CD4-positive, alpha-beta memory T cell (primary cell): ENCODE measurements at regions not wholly inside any gene's neighbourhood (a gene's known extent, or its start where the extent isn't known, plus 50 kb on each side); places are given as distances from the start of the nearest gene placed in this dataset.

ENCODE experiments used
- CTCF ChIA-PET: fragments of 350-600 bp; sonication (Branson Sonifier 250); formaldehyde crosslinking; loops from one replicate; lab custom pipeline; 2021; ENCODE audit warnings: inconsistent platforms; ENCODE audit not compliant: partially characterized antibody; lab: Charles Lee
- POLR2A ChIA-PET: fragments of 350-600 bp; sonication (Branson Sonifier 250); formaldehyde crosslinking; loops from one replicate; lab custom pipeline; 2021; ENCODE audit not compliant: partially characterized antibody; lab: Charles Lee
- DNase-seq, 5 donors: peaks; one replicate each; pipeline versions ENCODE4 v3.0.0 to v3.0.0-alpha.2; 2020 to 2022; ENCODE audit warnings: mixed read lengths in 1 of 5
- H3K27ac ChIP-seq: one replicate; pipeline ENCODE4 v1.7.0; 2013; ENCODE audit warnings: low read depth, low read length
- H3K27me3 ChIP-seq: 2 replicates; pipeline ENCODE4 v1.7.0; 2013; ENCODE audit warnings: mild to moderate bottlenecking, low read length, moderate library complexity; ENCODE audit not compliant: insufficient read depth
- H3K36me3 ChIP-seq: 2 replicates; pipeline ENCODE4 v1.7.0; 2013; ENCODE audit warnings: mild to moderate bottlenecking, low read length, moderate library complexity; ENCODE audit not compliant: insufficient read depth
- H3K4me1 ChIP-seq: 2 replicates; pipeline ENCODE4 v1.7.0; 2013; ENCODE audit warnings: mild to moderate bottlenecking, low read length, moderate library complexity; ENCODE audit not compliant: insufficient read depth
- H3K4me3 ChIP-seq, 2 donors: one replicate each; pipeline ENCODE4 v1.7.0; 2013; ENCODE audit warnings: low read length in 2 of 2, mild to moderate bottlenecking in 1 of 2
- H3K9me3 ChIP-seq, 2 donors: one replicate each; pipeline ENCODE4 v1.7.0; 2013; ENCODE audit warnings: low read length in 2 of 2, control low read depth in 1 of 2; ENCODE audit not compliant: control insufficient read depth in 1 of 2
- H3K27ac Mint-ChIP-seq, 7 donors: one replicate each; pipeline ENCODE4 v1.8.0; 2020 to 2021; ENCODE audit warnings: mixed read lengths in 7 of 7, mild to moderate bottlenecking in 6 of 7, inconsistent platforms in 3 of 7, moderate library complexity in 3 of 7
- H3K27me3 Mint-ChIP-seq, 2 donors: one replicate each; pipeline ENCODE4 v1.8.0; 2020 to 2021; ENCODE audit warnings: mixed read lengths in 2 of 2
- H3K36me3 Mint-ChIP-seq, 2 donors: one replicate each; pipeline ENCODE4 v1.8.0; 2020 to 2021; ENCODE audit warnings: mixed read lengths in 2 of 2, inconsistent platforms in 1 of 2, mild to moderate bottlenecking in 1 of 2
- H3K4me1 Mint-ChIP-seq, 4 donors: one replicate each; pipeline ENCODE4 v1.8.0; 2020 to 2021; ENCODE audit warnings: mixed read lengths in 4 of 4, mild to moderate bottlenecking in 1 of 4
- H3K4me3 Mint-ChIP-seq, 8 donors: one replicate each; pipeline ENCODE4 v1.8.0; 2020 to 2021; ENCODE audit warnings: mixed read lengths in 8 of 8, mild to moderate bottlenecking in 7 of 8, moderate library complexity in 6 of 8, inconsistent platforms in 3 of 8
- H3K9me3 Mint-ChIP-seq, 8 donors: one replicate each; pipeline ENCODE4 v1.8.0; 2020 to 2021; ENCODE audit warnings: mixed read lengths in 8 of 8, mild to moderate bottlenecking in 5 of 8, inconsistent platforms in 3 of 8, moderate library complexity in 1 of 8
- intact Hi-C: fragments of 100-400 bp; cut with micrococcal nuclease; formaldehyde crosslinking; loops from one replicate; pipeline ENCODE4 v1.15.1; 2023

- Mint-ChIP-seq H3K27me3 (peaks cover 5 to 10% of the 10 kb centered on the region in 2 donors), H3K4me1 (no peaks in the 10 kb centered on the region), H3K9me3 (peaks cover 0 to 4% (median 1%) of the 10 kb centered on the region in 8 donors), H3K4me3 (no peak overlapping the region), H3K27ac (no peak overlapping the region), H3K36me3 (no peaks in the 10 kb centered on the region)
- Histone ChIP-seq H3K27ac (no peak overlapping the region), H3K4me1 (no peaks in the 10 kb centered on the region), H3K27me3 (no peaks in the 10 kb centered on the region), H3K36me3 (no peaks in the 10 kb centered on the region), H3K4me3 (no peak overlapping the region), H3K9me3 (no peaks in the 10 kb centered on the region)
- no peak for DNase-seq
- ChIA-PET POLR2A (no interaction called here), CTCF (no interaction called here)
- intact Hi-C loops: no loop called here
Measured at GRCh38 chr13:31476753-31477152, 262.6 kb upstream of the RXFP2 start.

GRCh38 chr13:31477961-31478360 lies 261.4 kb upstream of the RXFP2 start:
- Mint-ChIP-seq H3K27me3 (peaks cover 5 to 10% of the 10 kb centered on the region in 2 donors), H3K4me3 (no peak overlapping the region), H3K27ac (no peak overlapping the region), H3K4me1 (no peaks in the 10 kb centered on the region), H3K36me3 (no peaks in the 10 kb centered on the region), H3K9me3 (peaks cover 0 to 4% (median 1%) of the 10 kb centered on the region in 8 donors)
- ChIA-PET CTCF (no interaction called here), POLR2A (no interaction called here)
- Histone ChIP-seq H3K27ac (no peak overlapping the region), H3K4me1 (no peaks in the 10 kb centered on the region), H3K27me3 (no peaks in the 10 kb centered on the region), H3K4me3 (no peak overlapping the region), H3K9me3 (no peaks in the 10 kb centered on the region), H3K36me3 (no peaks in the 10 kb centered on the region)
- intact Hi-C loops: no loop called here
- DNase-seq: no peak

- Mint-ChIP-seq H3K4me1 (no peaks in the 10 kb centered on the region), H3K36me3 (no peaks in the 10 kb centered on the region), H3K27ac (no peak overlapping the region), H3K9me3 (peaks cover 0 to 2% (median under 1%) of the 10 kb centered on the region in 8 donors), H3K27me3 (peaks cover 2% of the 10 kb centered on the region in 2 donors), H3K4me3 (no peak overlapping the region)
- Histone ChIP-seq H3K4me1 (no peaks in the 10 kb centered on the region), H3K4me3 (no peak overlapping the region), H3K9me3 (no peaks in the 10 kb centered on the region), H3K36me3 (no peaks in the 10 kb centered on the region), H3K27me3 (no peaks in the 10 kb centered on the region), H3K27ac (no peak overlapping the region)
- DNase-seq: no peak
- intact Hi-C loops: no loop called here
- CTCF ChIA-PET: no interaction called here
- POLR2A ChIA-PET: no interaction called here
Measured at GRCh38 chr13:31485183-31485582, 254.1 kb upstream of the RXFP2 start.

GRCh38 chr13:31485651-31486051 lies 253.7 kb upstream of the RXFP2 start:
- no peaks in the 10 kb centered on the region for H3K36me3 Mint-ChIP-seq
- no peak for DNase-seq
- H3K4me3 Mint-ChIP-seq: no peak overlapping the region
- Histone ChIP-seq H3K4me3 (no peak overlapping the region), H3K27me3 (no peaks in the 10 kb centered on the region), H3K9me3 (no peaks in the 10 kb centered on the region), H3K4me1 (no peaks in the 10 kb centered on the region), H3K36me3 (no peaks in the 10 kb centered on the region), H3K27ac (no peak overlapping the region)
- H3K9me3 Mint-ChIP-seq: no peaks in the 10 kb centered on the region
- no peaks in the 10 kb centered on the region for H3K4me1 Mint-ChIP-seq
- ChIA-PET POLR2A (no interaction called here), CTCF (no interaction called here)
- no peak overlapping the region for H3K27ac Mint-ChIP-seq
- peaks cover 0 to 2% of the 10 kb centered on the region in 2 donors for H3K27me3 Mint-ChIP-seq
- intact Hi-C loops: no loop called here

GRCh38 chr13:31495336-31495735 lies 244.0 kb upstream of the RXFP2 start:
- ChIA-PET POLR2A (no interaction called here), CTCF (no interaction called here)
- no peaks in the 10 kb centered on the region for H3K4me1 Mint-ChIP-seq
- H3K27ac ChIP-seq: no peak overlapping the region
- H3K36me3 Mint-ChIP-seq: peaks cover 0 to 5% of the 10 kb centered on the region in 2 donors
- H3K27ac Mint-ChIP-seq: no peak overlapping the region
- no peak overlapping the region for H3K4me3 ChIP-seq
- H3K27me3 Mint-ChIP-seq: peaks cover 0 to 2% of the 10 kb centered on the region in 2 donors
- DNase-seq: no peak
- intact Hi-C loops: no loop called here
- no peak overlapping the region for H3K4me3 Mint-ChIP-seq
- peaks cover 0 to 34% (median 20%) of the 10 kb centered on the region in 8 donors for H3K9me3 Mint-ChIP-seq
- H3K4me1 ChIP-seq: no peaks in the 10 kb centered on the region
- H3K36me3 ChIP-seq: no peaks in the 10 kb centered on the region
- no peaks in the 10 kb centered on the region for H3K9me3 ChIP-seq
- no peaks in the 10 kb centered on the region for H3K27me3 ChIP-seq

- no peak overlapping the region for H3K4me3 ChIP-seq
- H3K27ac ChIP-seq: no peak overlapping the region
- H3K9me3 Mint-ChIP-seq: peaks cover 2 to 31% (median 24%) of the 10 kb centered on the region in 8 donors
- no peak overlapping the region for H3K27ac Mint-ChIP-seq
- H3K9me3 ChIP-seq: no peaks in the 10 kb centered on the region
- no peak overlapping the region for H3K4me3 Mint-ChIP-seq
- POLR2A ChIA-PET: no interaction called here
- H3K27me3 Mint-ChIP-seq: no peaks in the 10 kb centered on the region
- no peaks in the 10 kb centered on the region for H3K27me3 ChIP-seq
- H3K36me3 Mint-ChIP-seq: peaks cover 0 to 5% of the 10 kb centered on the region in 2 donors
- no peak for DNase-seq
- no peaks in the 10 kb centered on the region for H3K36me3 ChIP-seq
- no peaks in the 10 kb centered on the region for H3K4me1 Mint-ChIP-seq
- no peaks in the 10 kb centered on the region for H3K4me1 ChIP-seq
- CTCF ChIA-PET: no interaction called here
- intact Hi-C loops: no loop called here
Measured at GRCh38 chr13:31499274-31499673, 240.1 kb upstream of the RXFP2 start.

GRCh38 chr13:31503626-31504025 lies 235.7 kb upstream of the RXFP2 start:
- ChIA-PET CTCF (no interaction called here), POLR2A (no interaction called here)
- Mint-ChIP-seq H3K4me1 (no peaks in the 10 kb centered on the region), H3K4me3 (no peak overlapping the region), H3K27me3 (peaks cover 0 to 3% of the 10 kb centered on the region in 2 donors), H3K36me3 (peaks cover 0 to 5% of the 10 kb centered on the region in 2 donors), H3K9me3 (peaks cover 3 to 17% (median 12%) of the 10 kb centered on the region in 8 donors), H3K27ac (no peak overlapping the region)
- Histone ChIP-seq H3K4me3 (no peak overlapping the region), H3K27me3 (no peaks in the 10 kb centered on the region), H3K36me3 (no peaks in the 10 kb centered on the region), H3K27ac (no peak overlapping the region), H3K9me3 (no peaks in the 10 kb centered on the region), H3K4me1 (no peaks in the 10 kb centered on the region)
- no peak for DNase-seq
- intact Hi-C loops: no loop called here

GRCh38 chr13:31504918-31505317 lies 234.4 kb upstream of the RXFP2 start:
- POLR2A ChIA-PET: no interaction called here
- Mint-ChIP-seq H3K4me3 (no peak overlapping the region), H3K27me3 (peaks cover 0 to 3% of the 10 kb centered on the region in 2 donors), H3K4me1 (no peaks in the 10 kb centered on the region), H3K27ac (no peak overlapping the region), H3K9me3 (peaks cover 0 to 11% (median 4%) of the 10 kb centered on the region in 8 donors), H3K36me3 (no peaks in the 10 kb centered on the region)
- CTCF ChIA-PET: no interaction called here
- Histone ChIP-seq H3K4me1 (no peaks in the 10 kb centered on the region), H3K4me3 (no peak overlapping the region), H3K27ac (no peak overlapping the region), H3K36me3 (no peaks in the 10 kb centered on the region), H3K27me3 (no peaks in the 10 kb centered on the region), H3K9me3 (no peaks in the 10 kb centered on the region)
- DNase-seq: no peak
- intact Hi-C loops: no loop called here
